Esophagus squamous epithelium (tissue), 4 donors: ENCODE measurements at regions not wholly inside any gene's neighbourhood (a gene's known extent, or its start where the extent isn't known, plus 50 kb on each side); places are given as distances from the start of the nearest gene placed in this dataset.

Experiments
- CTCF ChIP-seq, 6 experiments: fragments of 450-650 bp in 4 of 6; fragments of 200-600 bp in 2 of 6; sonication (generic) in 2 of 6; IDR thresholded peaks; one replicate each; pipeline ENCODE4 v1.5.1; 2016 to 2019; ENCODE audit warnings: antibody characterized with exemption in 6 of 6, mild to moderate bottlenecking in 4 of 6, moderate library complexity in 4 of 6
- POLR2A ChIP-seq, 4 donors: fragments of 450-650 bp; IDR thresholded peaks; one replicate each; pipeline ENCODE4 v1.6.1; 2017; ENCODE audit warnings: antibody characterized with exemption in 4 of 4, mild to moderate bottlenecking in 4 of 4, moderate library complexity in 3 of 4

GRCh38 chr10:32159264-32159663 lies 103.0 kb upstream of the KIF5B start:
- TF ChIP-seq CTCF (IDR thresholded peaks at IDR 0.05) (no peak), POLR2A (IDR thresholded peaks at IDR 0.05) (no peak)
